Retinal pigment epithelial cell (primary cell): ENCODE measurements at regions not wholly inside any gene's neighbourhood (a gene's known extent, or its start where the extent isn't known, plus 50 kb on each side); places are given as distances from the start of the nearest gene placed in this dataset.

ENCODE experiments used
- DNase-seq: peaks from one replicate; pipeline ENCODE4 v3.0.0-alpha.2; 2010; ENCODE audit warnings: low read depth
- H3K4me3 ChIP-seq: 2 replicates; pipeline ENCODE4 v1.5.1; 2011; ENCODE audit warnings: mild to moderate bottlenecking, low read length, control low read depth, moderate library complexity
- TF ChIP-seq, protein P1 (sequence below): conservative IDR thresholded peaks from 2 replicates; pipeline ENCODE4 v1.5.1; 2011; ENCODE audit warnings: low read depth, low read length, control low read depth, inconsistent platforms

DNA sequence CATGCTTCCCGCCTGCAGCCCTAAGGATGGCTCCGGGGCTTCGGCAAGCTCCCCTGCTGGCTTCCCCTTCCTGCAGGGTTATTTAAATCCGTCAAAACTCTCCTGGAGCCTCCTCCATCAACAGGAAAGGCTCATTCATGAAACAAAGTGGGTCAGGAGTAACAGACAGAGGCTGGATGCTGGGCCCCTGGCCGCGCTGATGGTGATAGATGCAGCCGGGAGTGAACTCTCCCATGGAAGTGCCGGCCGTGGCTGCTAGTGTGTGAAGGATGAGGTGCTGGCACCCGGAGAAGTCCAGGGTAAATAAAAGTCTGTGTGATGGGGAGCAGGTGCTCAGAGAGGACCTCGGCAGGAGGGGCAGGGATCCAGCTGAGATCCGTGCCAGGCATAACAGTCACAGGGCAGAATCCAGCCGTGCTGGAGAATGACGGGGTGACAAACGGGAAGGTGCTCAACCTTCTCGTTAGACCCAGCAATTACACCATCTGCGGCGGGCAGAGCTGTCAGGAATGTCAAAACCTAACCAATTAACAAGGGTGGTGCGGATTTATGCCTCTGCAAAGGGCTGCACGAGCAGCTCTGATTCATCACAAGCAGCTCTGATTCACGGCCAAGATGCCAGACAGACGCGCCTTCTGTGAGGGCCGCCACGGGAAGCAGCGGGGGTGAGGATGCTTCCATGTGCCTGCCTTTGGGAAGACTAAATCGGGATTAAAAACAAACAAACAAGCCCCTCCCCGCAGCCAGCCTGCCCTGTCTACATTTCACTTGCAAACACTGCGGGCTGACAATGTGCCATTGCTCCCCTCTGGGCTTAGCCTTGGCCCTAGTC lies 55.6 kb downstream of the SYNE3 start:
- DNase-seq = peak; percentile 98
- TF ChIP-seq, protein P1, sequence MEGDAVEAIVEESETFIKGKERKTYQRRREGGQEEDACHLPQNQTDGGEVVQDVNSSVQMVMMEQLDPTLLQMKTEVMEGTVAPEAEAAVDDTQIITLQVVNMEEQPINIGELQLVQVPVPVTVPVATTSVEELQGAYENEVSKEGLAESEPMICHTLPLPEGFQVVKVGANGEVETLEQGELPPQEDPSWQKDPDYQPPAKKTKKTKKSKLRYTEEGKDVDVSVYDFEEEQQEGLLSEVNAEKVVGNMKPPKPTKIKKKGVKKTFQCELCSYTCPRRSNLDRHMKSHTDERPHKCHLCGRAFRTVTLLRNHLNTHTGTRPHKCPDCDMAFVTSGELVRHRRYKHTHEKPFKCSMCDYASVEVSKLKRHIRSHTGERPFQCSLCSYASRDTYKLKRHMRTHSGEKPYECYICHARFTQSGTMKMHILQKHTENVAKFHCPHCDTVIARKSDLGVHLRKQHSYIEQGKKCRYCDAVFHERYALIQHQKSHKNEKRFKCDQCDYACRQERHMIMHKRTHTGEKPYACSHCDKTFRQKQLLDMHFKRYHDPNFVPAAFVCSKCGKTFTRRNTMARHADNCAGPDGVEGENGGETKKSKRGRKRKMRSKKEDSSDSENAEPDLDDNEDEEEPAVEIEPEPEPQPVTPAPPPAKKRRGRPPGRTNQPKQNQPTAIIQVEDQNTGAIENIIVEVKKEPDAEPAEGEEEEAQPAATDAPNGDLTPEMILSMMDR = no peak
- peak overlapping the region; percentile 22 for H3K4me3 ChIP-seq

DNA sequence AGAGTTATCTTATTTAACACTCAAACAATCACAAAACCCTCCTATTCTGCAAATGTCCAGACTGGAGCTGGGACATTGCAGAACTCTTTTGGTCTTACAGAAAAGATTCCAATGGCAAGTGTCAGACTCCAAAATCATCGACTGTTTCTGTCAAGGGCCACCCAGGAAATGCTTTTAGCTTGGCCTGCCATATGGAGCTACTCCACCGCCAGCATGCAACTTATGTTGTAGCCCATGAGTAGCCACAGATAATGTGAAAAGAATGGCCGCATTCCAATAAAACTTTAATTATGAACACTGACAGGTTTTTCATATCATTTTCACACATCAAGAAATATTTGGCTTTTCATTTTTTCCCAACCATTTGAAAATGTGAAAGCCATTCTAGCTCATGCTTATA lies 57.5 kb downstream of the SYNE3 start:
- TF ChIP-seq, protein P1 = no peak
- no peak overlapping the region for H3K4me3 ChIP-seq
- DNase-seq = no peak

DNA sequence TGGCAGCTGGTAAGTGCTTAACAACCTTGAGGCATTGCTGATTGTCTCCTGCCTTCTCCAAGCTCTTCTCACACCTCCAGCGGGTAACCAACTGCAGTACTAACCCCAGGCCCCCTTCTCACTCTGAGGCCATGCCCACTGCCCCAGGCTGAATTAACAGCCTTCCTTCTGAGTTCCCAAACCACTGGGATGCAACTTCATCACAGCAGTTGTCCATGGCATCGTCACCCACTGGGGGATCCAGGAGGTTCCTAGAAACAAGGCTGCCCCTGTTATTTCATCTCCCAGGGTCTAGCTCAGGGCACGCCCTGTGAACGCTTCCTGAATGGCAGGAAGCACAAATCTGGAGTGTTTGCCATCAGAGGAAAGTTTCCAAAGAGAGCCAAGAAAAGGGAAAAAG lies 58.0 kb downstream of the SYNE3 start:
- no peak for DNase-seq
- TF ChIP-seq, protein P1 = no peak
- no peak overlapping the region for H3K4me3 ChIP-seq

DNA sequence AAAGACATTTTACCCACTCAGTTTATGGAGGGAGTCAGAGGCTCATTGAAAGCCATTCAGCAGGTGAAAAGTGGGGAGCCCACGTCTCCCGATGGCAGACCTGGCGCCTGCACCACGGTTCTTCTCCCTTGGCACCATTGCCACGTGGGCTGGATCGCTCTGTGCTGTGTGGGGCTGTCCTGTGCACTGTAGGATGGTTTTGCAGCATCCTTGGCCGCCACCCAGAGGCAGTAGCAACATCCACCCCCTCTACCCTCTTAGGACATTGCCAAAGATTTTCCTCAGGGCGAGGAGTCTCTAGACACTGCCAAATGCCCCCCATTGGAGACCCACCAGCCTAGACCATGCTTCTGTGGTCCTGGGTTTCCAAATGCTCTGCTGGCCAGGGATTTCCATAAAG lies 60.2 kb downstream of the SYNE3 start:
- no peak overlapping the region for H3K4me3 ChIP-seq
- no peak for DNase-seq
- TF ChIP-seq, protein P1 = no peak

DNA sequence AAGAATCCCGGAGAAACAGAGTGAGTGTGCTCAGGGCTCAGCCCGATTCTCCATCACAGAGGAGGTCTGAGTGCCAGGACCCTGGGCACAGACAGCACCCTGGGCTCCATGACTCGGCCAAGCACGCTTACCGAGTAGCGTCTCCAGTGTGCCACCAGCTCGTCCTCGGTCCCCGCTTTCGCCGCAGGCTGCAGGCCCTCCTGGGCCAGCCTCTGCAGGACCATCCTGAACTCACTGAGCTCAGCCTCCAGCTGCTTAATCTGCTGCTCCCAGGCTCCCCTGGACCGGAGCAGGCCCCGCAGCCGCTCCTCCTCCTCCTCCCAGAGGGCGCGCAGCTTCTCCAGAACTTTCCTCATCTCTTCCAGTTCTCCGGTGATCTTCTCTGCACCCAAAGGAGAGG lies 61.2 kb downstream of the SYNE3 start:
- no peak for DNase-seq
- TF ChIP-seq, protein P1 = no peak
- no peak overlapping the region for H3K4me3 ChIP-seq

DNA sequence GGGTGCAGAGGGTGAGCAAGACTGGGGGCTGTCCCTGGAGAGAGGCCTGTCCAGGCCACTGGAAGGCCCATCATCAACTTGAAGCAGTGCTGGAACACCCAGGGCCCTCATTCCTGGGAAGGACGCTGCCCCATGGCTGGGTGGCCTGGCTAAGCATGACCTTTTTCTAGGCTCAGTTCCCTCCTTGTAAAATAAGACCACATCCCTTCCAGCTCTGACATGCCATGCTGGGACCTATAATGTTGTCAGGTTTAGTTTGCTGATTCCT lies 62.8 kb downstream of the SYNE3 start:
- no peak for DNase-seq
- TF ChIP-seq, protein P1 = no peak

More for the DNA sequence above, 62.8 kb downstream of the SYNE3 start:
- no peak overlapping the region for H3K4me3 ChIP-seq
